Dedifferentiated amniotic fluid mesenchymal stem cell (primary cell): ENCODE measurements at regions not wholly inside any gene's neighbourhood (a gene's known extent, or its start where the extent isn't known, plus 50 kb on each side); places are given as distances from the start of the nearest gene placed in this dataset.

Experiments
- DNase-seq: peaks from one replicate; pipeline ENCODE4 v3.0.0-alpha.2; 2016; ENCODE audit errors: extremely low spot score

- no peak for DNase-seq
These were observed 51.9 kb downstream of the CEBPB start for GRCh38 chr20:50242548-50242862.

DNA sequence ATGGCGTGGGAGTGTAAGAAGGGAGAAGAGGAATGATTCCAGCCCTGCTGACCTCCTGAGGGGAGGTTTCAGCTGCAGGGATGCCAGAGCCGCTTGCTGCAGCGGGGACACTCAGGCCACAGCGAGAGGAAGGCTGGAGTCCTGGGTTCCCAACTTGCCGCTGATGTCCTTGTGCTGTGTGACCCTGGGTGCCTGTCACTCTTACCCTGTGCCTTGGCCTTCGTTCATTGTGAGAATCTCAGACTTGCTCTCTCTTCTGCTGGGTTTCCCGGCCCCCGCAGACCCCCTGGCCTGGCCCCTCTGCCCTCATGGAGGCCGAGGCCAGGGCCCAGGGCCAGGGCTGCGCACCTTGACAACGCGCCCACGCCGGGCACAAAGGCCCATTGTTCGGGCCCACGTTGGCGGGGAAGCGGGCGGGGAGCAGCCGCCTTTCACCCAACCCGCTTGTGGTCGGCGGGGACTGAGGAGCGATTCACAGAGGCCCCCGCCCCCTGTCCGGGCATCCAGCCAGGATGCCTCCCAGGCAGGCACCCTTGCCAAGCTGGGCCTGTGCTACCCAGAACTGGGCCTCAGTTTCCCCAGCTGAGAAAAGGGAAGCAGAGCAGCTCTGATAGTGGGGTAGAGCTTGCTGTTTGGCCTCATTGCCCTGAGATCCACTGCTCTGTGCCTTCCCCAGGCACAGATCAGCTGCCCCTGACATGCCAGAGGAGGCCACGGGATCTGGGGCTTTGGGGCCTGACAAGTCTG, 52.4 kb downstream of the CEBPB start:
- no peak for DNase-seq

- no peak for DNase-seq
These were observed 53.2 kb downstream of the CEBPB start for GRCh38 chr20:50243610-50244351.

DNA sequence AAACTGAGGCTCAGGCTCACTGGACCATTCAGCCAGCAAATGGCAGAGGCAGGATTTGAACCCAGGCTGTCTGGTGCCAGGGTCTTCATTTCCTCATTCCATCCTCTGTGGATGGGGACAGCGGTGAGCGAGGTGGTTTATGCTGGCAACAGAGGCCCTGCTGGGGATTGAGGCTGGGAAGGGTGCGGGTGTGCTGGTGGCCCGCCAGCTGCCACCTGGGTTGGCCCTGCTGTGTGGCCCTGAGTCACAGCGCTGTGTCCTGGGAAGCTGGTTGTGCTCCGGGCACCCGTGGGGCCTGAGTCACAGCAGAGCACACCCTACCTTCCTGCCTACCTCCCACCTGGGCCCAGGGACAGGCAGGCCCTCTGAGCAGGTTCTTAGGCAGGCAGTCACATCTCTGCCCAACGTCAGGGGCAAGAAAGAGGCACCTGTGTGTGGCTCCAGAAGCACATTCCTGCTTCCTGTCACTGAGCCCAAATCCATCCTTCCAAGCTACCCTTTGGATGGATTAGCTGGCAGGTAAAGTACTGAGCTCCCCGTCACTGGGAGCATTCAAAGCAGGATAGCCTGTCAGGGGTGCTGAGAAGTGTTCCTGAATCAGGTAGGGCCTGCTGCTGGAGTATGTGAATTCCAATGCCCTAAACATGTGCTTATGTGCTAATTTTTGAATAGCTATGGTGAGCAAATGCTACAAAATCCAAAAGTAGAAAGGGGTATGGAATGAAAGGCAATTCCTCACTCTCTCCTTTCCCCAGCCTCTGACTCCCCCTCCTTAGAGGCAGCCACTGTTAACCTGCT, 53.9 kb downstream of the CEBPB start:
- DNase-seq, result no peak

- DNase-seq, result peak; percentile 56
These were observed 55.1 kb downstream of the CEBPB start for GRCh38 chr20:50245498-50246366.

DNA sequence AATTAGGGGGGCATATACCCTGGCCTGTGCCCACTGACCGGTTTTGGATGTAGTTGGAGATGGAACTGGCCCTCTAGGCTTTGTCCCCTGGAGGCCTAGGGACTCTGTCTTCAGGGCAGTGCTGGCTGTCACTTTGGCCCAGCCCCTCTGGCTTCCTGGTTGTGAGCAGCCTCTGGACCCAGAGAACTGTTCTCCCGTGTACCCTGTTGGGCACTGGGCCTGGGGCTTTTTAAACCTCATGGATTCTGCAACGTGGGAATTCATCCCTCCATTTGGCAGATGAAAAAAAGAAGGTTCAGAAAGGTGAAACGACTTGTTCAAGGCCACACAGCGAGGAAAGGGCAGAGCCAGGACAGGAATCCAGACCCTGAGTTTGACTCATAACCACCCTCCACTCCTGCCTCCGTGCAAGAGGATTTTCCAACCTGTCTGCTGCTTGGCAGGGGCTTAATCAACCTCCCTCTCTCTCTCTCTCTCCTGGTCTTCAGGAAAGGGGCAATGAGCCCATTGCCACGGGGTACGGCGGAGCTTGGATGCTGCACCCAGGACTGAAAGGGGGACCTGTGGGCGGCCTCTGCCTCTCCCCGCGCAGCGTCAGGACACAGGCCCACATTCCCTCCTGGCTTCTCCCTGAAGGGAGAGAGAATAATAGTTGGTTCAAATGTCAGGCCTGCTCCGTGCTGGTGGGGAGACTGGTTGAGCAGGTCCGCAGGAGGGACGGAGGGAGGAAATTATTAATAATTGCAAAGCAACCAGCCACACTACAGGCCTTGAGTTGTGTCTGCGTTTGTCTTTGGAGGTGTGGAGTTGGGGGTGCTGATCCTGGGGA, 56.0 kb downstream of the CEBPB start:
- DNase-seq, result no peak

GRCh38 chr20:50247196-50248094, 56.8 kb downstream of the CEBPB start:
- no peak for DNase-seq

- DNase-seq, result no peak
These were observed 57.5 kb downstream of the CEBPB start for GRCh38 chr20:50248104-50248641.

GRCh38 chr20:50249447-50250388, 59.1 kb downstream of the CEBPB start:
- DNase-seq, result no peak

DNA sequence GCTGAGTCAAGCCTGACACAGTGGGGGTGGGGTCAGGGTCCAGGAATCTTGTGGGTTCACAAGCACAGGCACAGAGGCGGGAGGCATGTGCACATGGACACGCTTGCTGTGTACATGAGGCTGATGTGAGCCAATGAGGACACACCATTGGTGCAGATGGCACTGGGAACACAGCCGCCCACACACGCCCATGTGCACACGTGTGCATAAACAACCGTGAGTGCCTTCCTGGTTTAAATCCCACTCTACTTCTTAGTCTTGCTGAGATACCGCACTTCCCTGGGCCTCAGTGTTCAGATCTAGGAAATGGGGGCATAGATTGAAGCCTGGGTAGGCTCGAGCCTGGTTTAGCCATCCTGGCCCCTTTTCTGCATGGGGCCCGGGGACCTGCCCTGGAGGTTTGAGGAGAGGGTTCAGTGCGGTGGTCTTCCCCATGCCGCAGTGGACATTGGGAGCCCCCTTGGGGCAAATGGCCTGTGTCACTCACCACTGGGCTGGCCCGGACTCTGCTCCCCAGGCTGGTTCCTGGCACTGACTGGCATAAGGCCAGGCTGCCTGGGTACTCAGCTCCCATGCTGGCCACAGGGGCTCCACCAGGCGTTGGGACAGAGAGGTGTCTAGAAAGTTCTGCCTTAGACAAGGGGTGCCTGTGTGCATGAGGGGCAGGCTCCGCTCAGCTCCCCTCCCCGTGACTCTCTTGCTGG, 60.2 kb downstream of the CEBPB start:
- no peak for DNase-seq

DNA sequence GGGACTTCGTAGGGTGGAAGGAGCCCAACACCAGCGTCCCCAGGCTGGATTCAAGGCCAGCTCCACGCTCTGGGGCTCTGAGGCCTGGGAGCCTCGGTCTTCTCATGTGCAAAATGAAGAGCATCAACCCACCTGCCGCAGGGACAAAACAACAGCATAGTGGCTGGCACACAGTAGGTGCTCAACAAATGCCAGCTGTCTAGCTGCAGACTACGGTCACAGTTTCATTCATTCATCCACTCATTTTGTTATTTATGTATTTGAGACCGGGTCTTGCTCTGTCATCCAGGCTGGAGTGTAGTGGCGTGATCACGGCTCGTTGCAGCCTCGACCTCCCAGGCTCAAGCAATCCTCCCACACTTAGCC, 60.7 kb downstream of the CEBPB start:
- no peak for DNase-seq

GRCh38 chr20:50251992-50252511, 61.4 kb downstream of the CEBPB start:
- peak; percentile 54 for DNase-seq

DNA sequence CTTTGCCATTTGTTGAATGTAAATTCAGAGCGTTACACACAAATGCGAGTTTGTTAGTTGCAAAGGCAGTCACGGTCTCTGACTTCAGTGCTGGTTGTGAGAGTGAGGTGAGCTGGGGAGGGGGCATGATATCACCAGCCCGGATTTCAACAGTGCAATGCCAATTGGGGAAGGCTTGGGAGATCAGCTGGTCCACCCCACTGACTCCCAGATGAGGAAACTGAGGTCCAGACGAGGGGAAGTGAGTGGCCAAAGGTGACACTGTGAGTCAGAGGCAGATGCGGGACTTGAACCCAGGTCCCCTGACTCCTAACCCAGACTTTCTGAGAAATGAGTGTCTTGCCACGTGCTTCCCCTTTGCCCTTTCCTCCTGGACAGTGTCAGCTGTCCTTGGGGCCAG, 62.1 kb downstream of the CEBPB start:
- no peak for DNase-seq

GRCh38 chr20:50253101-50253500, 62.5 kb downstream of the CEBPB start:
- no peak for DNase-seq

DNA sequence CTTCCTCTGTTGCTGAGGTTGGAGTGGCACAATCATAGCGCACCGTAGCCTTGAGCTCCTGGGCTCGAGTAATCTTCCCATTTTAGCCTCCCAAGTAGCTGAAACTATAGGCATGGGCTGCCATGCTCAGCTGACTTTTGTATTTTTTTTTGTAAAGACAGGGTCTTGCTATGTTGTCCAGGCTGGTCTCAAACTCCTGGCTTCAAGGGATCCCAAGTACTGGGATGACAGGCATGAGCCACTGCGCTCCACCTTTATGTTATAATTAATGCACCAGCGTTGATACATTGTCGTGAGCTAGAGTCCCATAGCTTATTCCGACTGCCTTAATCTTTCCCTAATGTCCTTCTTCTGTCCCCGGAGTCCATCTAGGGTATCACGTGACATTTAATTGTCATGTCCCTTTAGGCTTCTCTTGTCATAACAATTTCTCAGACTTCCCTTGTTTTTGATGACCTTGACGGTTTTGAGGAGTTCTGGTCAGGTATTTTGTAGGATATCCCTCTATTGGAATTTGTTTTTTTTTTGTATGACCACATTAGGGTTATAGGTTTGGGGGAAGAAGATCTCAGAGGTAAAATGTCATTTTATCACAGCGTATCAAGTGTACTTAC, 63.9 kb downstream of the CEBPB start:
- DNase-seq, result no peak

- no peak for DNase-seq
These were observed 65.9 kb downstream of the CEBPB start for GRCh38 chr20:50256577-50256976.

DNA sequence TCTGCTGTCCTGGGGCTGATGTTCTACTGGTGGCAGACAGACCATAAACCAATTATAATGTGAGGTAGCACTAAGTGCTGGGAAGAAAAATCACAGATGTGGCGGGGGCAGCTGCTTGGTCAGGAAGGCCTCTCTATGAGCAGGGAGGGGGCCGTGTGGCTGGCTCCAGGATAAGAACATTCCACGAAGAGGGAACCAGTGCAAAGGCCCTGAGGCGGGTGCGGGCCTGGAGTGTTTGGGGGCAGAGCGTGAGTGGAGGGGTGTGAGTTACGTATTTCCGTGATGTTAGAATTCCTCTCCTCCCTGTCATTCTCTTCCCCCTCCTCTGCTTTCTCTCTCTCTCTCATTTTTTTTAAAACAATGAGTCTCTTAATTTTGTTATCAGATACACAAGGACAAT, 67.2 kb downstream of the CEBPB start:
- no peak for DNase-seq
